Osteoblast (primary cell): ENCODE measurements at regions not wholly inside any gene's neighbourhood (a gene's known extent, or its start where the extent isn't known, plus 50 kb on each side); places are given as distances from the start of the nearest gene placed in this dataset.
"Not testable (repeated sequence)": the region's sequence is repeated elsewhere in the genome, so short reads cannot be mapped to it uniquely, and the experiment has no call there.

Experiments
- DNase-seq: peaks from one replicate; pipeline ENCODE4 v3.0.0; 2011; ENCODE audit warnings: low spot score, mixed read lengths; ENCODE audit not compliant: insufficient read length; ENCODE audit errors: missing footprints
- H2AFZ ChIP-seq: 2 replicates; pipeline ENCODE4 v1.6.0; 2011; ENCODE audit warnings: mild to moderate bottlenecking, low read length
- H3K27ac ChIP-seq: 2 replicates; pipeline ENCODE4 v1.5.1; 2011; ENCODE audit warnings: mild to moderate bottlenecking, low read depth, low read length, moderate library complexity
- H3K27me3 ChIP-seq: 2 replicates; pipeline ENCODE4 v1.6.0; 2012; ENCODE audit warnings: mild to moderate bottlenecking, control low read depth, inconsistent platforms, low read length, moderate library complexity; ENCODE audit not compliant: insufficient read depth
- H3K36me3 ChIP-seq: 2 replicates; pipeline ENCODE4 v1.5.1; 2011; ENCODE audit warnings: mild to moderate bottlenecking, low read length, control low read depth, moderate library complexity; ENCODE audit not compliant: insufficient read depth
- H3K4me1 ChIP-seq: 2 replicates; pipeline ENCODE4 v1.5.1; 2011; ENCODE audit warnings: mild to moderate bottlenecking, low read length, control low read depth, moderate library complexity; ENCODE audit not compliant: insufficient read depth
- H3K4me2 ChIP-seq: 2 replicates; pipeline ENCODE4 v1.6.0; 2011; ENCODE audit warnings: mild to moderate bottlenecking, low read length; ENCODE audit not compliant: insufficient read depth
- H3K4me3 ChIP-seq: fragments of 200-600 bp; sonication (generic); 3 replicates; pipeline ENCODE4 v1.5.1; 2012; ENCODE audit warnings: mild to moderate bottlenecking, low read length, inconsistent platforms; ENCODE audit not compliant: insufficient read depth
- H3K79me2 ChIP-seq: 2 replicates; pipeline ENCODE4 v1.6.0; 2012; ENCODE audit warnings: mild to moderate bottlenecking, low read length, control low read depth, inconsistent platforms; ENCODE audit not compliant: insufficient read depth
- H3K9me3 ChIP-seq: 2 replicates; pipeline ENCODE4 v1.5.1; 2011; ENCODE audit warnings: low read depth, low read length, control low read depth
- H4K20me1 ChIP-seq: 2 replicates; pipeline ENCODE4 v1.6.0; 2012; ENCODE audit warnings: mild to moderate bottlenecking, low read length, control low read depth; ENCODE audit not compliant: insufficient read depth
- TF ChIP-seq, protein P1 (sequence below): IDR thresholded peaks from 2 replicates; pipeline ENCODE4 v1.5.1; 2011; ENCODE audit warnings: mild to moderate bottlenecking, low read depth, low read length, moderate library complexity; ENCODE audit errors: extremely low read depth

DNA sequence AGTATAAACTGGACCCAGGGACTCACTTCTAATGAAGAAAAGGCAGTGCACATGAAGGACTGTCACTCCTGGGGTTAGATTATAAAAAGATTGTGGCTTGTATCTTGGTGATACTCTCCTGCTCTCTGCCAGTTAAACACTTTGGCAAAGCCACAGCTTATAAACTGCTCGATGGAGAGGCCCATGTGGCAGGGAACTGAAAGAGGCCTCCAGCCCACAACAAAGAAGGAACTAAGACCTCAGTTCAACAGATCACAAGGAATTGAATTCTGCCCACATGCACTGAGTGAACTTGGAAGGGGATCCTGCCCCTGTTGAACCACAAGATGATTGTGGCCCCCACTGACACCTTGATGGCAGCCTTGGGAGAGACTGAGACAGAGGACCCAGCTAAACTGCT, 363.8 kb downstream of the CBLN4 start:
- TF ChIP-seq, protein P1, sequence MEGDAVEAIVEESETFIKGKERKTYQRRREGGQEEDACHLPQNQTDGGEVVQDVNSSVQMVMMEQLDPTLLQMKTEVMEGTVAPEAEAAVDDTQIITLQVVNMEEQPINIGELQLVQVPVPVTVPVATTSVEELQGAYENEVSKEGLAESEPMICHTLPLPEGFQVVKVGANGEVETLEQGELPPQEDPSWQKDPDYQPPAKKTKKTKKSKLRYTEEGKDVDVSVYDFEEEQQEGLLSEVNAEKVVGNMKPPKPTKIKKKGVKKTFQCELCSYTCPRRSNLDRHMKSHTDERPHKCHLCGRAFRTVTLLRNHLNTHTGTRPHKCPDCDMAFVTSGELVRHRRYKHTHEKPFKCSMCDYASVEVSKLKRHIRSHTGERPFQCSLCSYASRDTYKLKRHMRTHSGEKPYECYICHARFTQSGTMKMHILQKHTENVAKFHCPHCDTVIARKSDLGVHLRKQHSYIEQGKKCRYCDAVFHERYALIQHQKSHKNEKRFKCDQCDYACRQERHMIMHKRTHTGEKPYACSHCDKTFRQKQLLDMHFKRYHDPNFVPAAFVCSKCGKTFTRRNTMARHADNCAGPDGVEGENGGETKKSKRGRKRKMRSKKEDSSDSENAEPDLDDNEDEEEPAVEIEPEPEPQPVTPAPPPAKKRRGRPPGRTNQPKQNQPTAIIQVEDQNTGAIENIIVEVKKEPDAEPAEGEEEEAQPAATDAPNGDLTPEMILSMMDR: no peak
- no peaks in the 10 kb centered on the region for H3K79me2 ChIP-seq

DNA sequence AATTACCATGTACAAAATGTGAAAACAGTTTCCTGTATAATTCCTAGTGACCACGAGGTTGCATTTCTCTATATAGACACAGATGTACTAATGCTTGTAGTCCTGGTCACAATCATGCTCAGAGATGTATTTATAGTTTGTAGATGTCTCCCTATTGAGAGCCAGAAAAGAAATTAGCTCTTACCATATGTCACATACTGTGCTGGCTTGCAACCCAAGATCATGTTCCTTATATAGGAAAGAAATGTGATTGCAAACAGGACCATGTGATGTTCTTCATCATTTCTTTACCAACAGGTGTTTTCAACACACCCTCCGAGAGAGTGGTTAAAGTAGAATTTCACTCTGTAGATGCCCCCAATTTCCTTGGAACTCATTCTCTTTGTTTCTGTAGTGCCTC, 369.4 kb downstream of the CBLN4 start:
- no peaks in the 10 kb centered on the region for H3K79me2 ChIP-seq
- no peaks in the 10 kb centered on the region for H3K36me3 ChIP-seq
- peaks cover 2% of the 10 kb centered on the region for H3K9me3 ChIP-seq
- H4K20me1 ChIP-seq: no peaks in the 10 kb centered on the region
- no peak overlapping the region for H3K4me2 ChIP-seq
- DNase-seq: no peak
- TF ChIP-seq, protein P1: no peak
- H2AFZ ChIP-seq: no peak overlapping the region
- H3K27me3 ChIP-seq: no peaks in the 10 kb centered on the region
- no peak overlapping the region for H3K27ac ChIP-seq
- no peaks in the 10 kb centered on the region for H3K4me1 ChIP-seq
- H3K4me3 ChIP-seq: no peak overlapping the region

More for the DNA sequence above, 363.8 kb downstream of the CBLN4 start:
- Histone ChIP-seq H3K27me3 (no peaks in the 10 kb centered on the region), H4K20me1 (no peaks in the 10 kb centered on the region), H3K27ac (no peak overlapping the region), H3K36me3 (no peaks in the 10 kb centered on the region), H3K4me2 (no peak overlapping the region), H3K9me3 (peaks cover 2% of the 10 kb centered on the region), H3K4me3 (no peak overlapping the region), H2AFZ (no peak overlapping the region), H3K4me1 (no peaks in the 10 kb centered on the region)
- no peak for DNase-seq

DNA sequence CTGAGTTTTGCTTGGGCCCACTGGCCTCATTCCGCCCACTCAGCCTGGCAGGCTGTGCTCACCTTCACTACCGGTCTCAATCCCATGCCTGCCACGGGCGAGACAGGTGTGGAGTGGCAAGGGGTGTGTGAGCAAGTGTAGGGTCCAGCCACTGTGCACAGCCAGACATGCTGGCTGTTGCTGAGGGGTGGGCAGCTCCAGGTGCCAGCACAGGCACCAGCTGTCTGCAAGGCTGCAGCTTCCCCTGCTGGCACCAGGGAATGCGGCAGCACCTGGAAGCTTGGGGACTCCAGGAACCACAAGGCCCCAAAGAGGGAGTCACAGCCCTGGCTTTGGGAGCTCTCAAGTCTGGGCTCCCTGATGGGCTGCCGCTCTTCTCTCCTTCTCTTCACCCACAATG, 372.7 kb downstream of the CBLN4 start:
- no peak overlapping the region for H3K4me2 ChIP-seq
- no peak overlapping the region for H2AFZ ChIP-seq
- H3K9me3 ChIP-seq: peaks cover 2% of the 10 kb centered on the region
- no peaks in the 10 kb centered on the region for H4K20me1 ChIP-seq
- no peaks in the 10 kb centered on the region for H3K27me3 ChIP-seq
- H3K79me2 ChIP-seq: no peaks in the 10 kb centered on the region
- TF ChIP-seq, protein P1: no peak
- no peaks in the 10 kb centered on the region for H3K36me3 ChIP-seq
- H3K4me3 ChIP-seq: no peak overlapping the region
- no peaks in the 10 kb centered on the region for H3K4me1 ChIP-seq
- no peak overlapping the region for H3K27ac ChIP-seq
- DNase-seq: no peak

DNA sequence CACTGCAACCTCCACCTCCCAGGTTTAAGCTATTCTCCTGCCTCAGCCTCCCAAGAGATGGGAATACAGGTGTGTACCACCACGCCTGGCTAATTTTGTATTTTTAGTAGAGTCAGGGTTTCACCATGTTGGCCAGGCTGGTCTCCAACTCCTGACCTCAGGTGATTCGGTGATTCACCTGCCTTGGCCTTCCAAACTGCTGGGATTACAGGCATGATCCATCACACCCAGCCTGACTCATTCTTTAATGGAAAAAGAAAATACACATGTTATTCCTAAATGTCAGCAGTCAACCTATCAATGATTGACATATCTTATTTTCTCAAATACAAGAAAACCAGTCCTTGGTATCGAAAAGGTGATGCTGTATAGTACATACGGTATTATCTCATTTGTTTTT, 376.2 kb downstream of the CBLN4 start:
- H3K36me3 ChIP-seq, H4K20me1 ChIP-seq, DNase-seq, H3K27me3 ChIP-seq, H3K79me2 ChIP-seq, H3K4me1 ChIP-seq, H2AFZ ChIP-seq, H3K4me2 ChIP-seq, H3K27ac ChIP-seq, H3K4me3 ChIP-seq, H3K9me3 ChIP-seq: not testable (repeated sequence)
